OCI-LY7 (cell line): ENCODE measurements at regions not wholly inside any gene's neighbourhood (a gene's known extent, or its start where the extent isn't known, plus 50 kb on each side); places are given as distances from the start of the nearest gene placed in this dataset.

Experiments used
- EZH2phosphoT487 ChIP-seq: fragments of 200-600 bp; sonication (generic); IDR thresholded peaks from 2 replicates; pipeline ENCODE4 v1.6.1; 2018; ENCODE audit warnings: low read depth, borderline replicate concordance, mild to moderate bottlenecking, mixed run types, antibody characterized with exemption, low read length, moderate library complexity, mixed read lengths
- TF ChIP-seq, protein P1 (sequence below): fragments of 200-600 bp; sonication (generic); conservative IDR thresholded peaks from 2 replicates; pipeline ENCODE4 v1.5.1; 2014; ENCODE audit warnings: mild to moderate bottlenecking, antibody characterized with exemption, low read length, moderate library complexity, mixed read lengths

DNA sequence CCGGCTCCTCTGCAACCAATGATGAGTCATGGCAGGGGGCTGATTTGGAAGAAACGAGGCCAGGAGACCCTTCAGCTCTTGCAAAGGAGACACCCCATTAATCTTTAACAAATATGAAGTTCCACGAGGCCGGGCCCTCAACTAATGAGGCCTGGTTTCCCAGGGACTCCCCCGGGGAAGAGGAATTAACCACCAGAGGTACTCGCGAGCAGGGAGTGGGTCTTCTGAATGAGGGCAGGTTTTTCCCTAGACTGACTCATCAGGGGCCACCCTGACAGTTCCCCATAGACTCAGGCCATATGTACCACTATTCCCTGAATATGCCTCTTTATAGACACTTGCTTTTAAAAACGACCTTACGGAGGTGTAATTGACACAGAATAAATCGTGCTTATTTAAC, 150.7 kb upstream of the LHX5 start:
- TF ChIP-seq, protein P1, sequence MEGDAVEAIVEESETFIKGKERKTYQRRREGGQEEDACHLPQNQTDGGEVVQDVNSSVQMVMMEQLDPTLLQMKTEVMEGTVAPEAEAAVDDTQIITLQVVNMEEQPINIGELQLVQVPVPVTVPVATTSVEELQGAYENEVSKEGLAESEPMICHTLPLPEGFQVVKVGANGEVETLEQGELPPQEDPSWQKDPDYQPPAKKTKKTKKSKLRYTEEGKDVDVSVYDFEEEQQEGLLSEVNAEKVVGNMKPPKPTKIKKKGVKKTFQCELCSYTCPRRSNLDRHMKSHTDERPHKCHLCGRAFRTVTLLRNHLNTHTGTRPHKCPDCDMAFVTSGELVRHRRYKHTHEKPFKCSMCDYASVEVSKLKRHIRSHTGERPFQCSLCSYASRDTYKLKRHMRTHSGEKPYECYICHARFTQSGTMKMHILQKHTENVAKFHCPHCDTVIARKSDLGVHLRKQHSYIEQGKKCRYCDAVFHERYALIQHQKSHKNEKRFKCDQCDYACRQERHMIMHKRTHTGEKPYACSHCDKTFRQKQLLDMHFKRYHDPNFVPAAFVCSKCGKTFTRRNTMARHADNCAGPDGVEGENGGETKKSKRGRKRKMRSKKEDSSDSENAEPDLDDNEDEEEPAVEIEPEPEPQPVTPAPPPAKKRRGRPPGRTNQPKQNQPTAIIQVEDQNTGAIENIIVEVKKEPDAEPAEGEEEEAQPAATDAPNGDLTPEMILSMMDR: no peak
- no peak for TF ChIP-seq EZH2phosphoT487
